ENCODE measurements at regions not wholly inside any gene's neighbourhood (a gene's known extent, or its start where the extent isn't known, plus 50 kb on each side); places are given as distances from the start of the nearest gene placed in this dataset.

DNA sequence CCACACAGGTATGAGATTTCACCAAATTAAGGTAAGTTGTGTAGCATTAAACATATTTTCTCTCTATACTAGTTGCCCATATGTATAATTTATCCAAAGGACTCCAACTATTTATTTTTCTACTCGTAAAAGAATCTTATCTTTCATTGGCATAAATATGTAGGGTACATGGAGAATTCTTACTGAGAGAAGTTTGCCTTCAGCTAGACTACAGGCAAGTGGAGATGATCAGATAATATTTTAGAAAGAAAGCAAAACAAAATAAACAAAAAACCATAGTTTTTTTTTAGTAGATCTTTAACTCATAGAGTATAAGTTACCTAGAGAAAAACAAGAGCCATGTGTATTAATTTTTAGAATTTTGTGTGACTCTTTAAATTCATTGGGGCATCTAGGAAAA is 743.1 kb upstream of the ARRDC3 start:
- Histone ChIP-seq H4K20me1 (ENCODE audit: control insufficient read depth, insufficient read depth, low read depth, low read length) (no peaks in the 10 kb centered on the region), H3K4me3 (ENCODE audit: low read length) (no peak overlapping the region), H3K79me2 (ENCODE audit: control insufficient read depth, low read length) (no peaks in the 10 kb centered on the region), H3K36me3 (ENCODE audit: control insufficient read depth, low read length) (no peaks in the 10 kb centered on the region), H3K27me3 (ENCODE audit: control insufficient read depth, low read length) (no peaks in the 10 kb centered on the region), H3K4me1 (ENCODE audit: control insufficient read depth, low read length) (no peaks in the 10 kb centered on the region), H3K27ac (ENCODE audit: low read depth, low read length) (no peak overlapping the region), H3K9me3 (ENCODE audit: control insufficient read depth, insufficient read depth, low read length) (no peaks in the 10 kb centered on the region), H3F3A (ENCODE audit: control insufficient read depth, insufficient read depth) (no peaks in the 10 kb centered on the region), H3K9me2 (replicated peaks; ENCODE audit: control insufficient read depth, low read length) (no peaks in the 10 kb centered on the region), H3K4me2 (ENCODE audit: low read length) (no peak overlapping the region)
- TF ChIP-seq, protein P1, sequence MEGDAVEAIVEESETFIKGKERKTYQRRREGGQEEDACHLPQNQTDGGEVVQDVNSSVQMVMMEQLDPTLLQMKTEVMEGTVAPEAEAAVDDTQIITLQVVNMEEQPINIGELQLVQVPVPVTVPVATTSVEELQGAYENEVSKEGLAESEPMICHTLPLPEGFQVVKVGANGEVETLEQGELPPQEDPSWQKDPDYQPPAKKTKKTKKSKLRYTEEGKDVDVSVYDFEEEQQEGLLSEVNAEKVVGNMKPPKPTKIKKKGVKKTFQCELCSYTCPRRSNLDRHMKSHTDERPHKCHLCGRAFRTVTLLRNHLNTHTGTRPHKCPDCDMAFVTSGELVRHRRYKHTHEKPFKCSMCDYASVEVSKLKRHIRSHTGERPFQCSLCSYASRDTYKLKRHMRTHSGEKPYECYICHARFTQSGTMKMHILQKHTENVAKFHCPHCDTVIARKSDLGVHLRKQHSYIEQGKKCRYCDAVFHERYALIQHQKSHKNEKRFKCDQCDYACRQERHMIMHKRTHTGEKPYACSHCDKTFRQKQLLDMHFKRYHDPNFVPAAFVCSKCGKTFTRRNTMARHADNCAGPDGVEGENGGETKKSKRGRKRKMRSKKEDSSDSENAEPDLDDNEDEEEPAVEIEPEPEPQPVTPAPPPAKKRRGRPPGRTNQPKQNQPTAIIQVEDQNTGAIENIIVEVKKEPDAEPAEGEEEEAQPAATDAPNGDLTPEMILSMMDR (IDR thresholded peaks at IDR 0.05; ENCODE audit: low read depth, low read length, poor library complexity, severe bottlenecking): no peak
- no peak for TF ChIP-seq EZH2phosphoT487 (IDR thresholded peaks at IDR 0.05; ENCODE audit: borderline replicate concordance, low read length)

DNA sequence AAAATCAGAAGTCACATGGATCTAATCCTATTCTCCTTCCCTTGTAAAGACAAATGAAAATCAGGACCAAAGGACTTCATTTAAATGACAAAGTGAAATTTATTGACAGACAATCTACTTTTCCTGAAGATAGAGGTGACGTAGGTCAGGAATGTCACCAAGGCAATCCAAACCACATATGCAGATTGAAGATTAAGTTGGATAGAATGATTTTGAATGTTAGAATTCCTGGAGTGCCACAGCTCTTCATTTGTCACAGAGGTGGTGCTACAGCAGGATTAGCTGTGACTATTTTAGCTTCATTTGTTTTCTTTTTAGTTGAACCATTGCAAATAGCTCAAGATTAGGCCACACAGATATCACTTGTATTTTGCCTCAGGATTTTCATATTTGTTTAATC is 736.0 kb upstream of the ARRDC3 start:
- no peak for TF ChIP-seq EZH2phosphoT487 (IDR thresholded peaks at IDR 0.05; ENCODE audit: borderline replicate concordance, low read length)
- TF ChIP-seq, protein P1 (IDR thresholded peaks at IDR 0.05; ENCODE audit: low read depth, low read length, poor library complexity, severe bottlenecking): no peak
- H3K4me1 ChIP-seq (ENCODE audit: control insufficient read depth, low read length): no peaks in the 10 kb centered on the region
- H3K36me3 ChIP-seq (ENCODE audit: control insufficient read depth, low read length): no peaks in the 10 kb centered on the region
- no peaks in the 10 kb centered on the region for H4K20me1 ChIP-seq (ENCODE audit: control insufficient read depth, insufficient read depth, low read depth, low read length)
- no peaks in the 10 kb centered on the region for H3K9me2 ChIP-seq (replicated peaks; ENCODE audit: control insufficient read depth, low read length)
- H3F3A ChIP-seq (ENCODE audit: control insufficient read depth, insufficient read depth): no peaks in the 10 kb centered on the region
- H3K27ac ChIP-seq (ENCODE audit: low read depth, low read length): no peak overlapping the region
- H3K27me3 ChIP-seq (ENCODE audit: control insufficient read depth, low read length): no peaks in the 10 kb centered on the region
- H3K9me3 ChIP-seq (ENCODE audit: control insufficient read depth, insufficient read depth, low read length): no peaks in the 10 kb centered on the region
- H3K4me3 ChIP-seq (ENCODE audit: low read length): no peak overlapping the region
- H3K79me2 ChIP-seq (ENCODE audit: control insufficient read depth, low read length): no peaks in the 10 kb centered on the region
- no peak overlapping the region for H3K4me2 ChIP-seq (ENCODE audit: low read length)

GRCh38 chr5:92106808-92107207 is 723.7 kb upstream of the ARRDC3 start:
- no peak overlapping the region for H3K4me3 ChIP-seq (ENCODE audit: low read length)
- no peak overlapping the region for H3K27ac ChIP-seq (ENCODE audit: low read depth, low read length)
- no peaks in the 10 kb centered on the region for H3F3A ChIP-seq (ENCODE audit: control insufficient read depth, insufficient read depth)
- no peaks in the 10 kb centered on the region for H4K20me1 ChIP-seq (ENCODE audit: control insufficient read depth, insufficient read depth, low read depth, low read length)
- TF ChIP-seq, protein P1 (IDR thresholded peaks at IDR 0.05; ENCODE audit: low read depth, low read length, poor library complexity, severe bottlenecking): no peak
- no peak for TF ChIP-seq EZH2phosphoT487 (IDR thresholded peaks at IDR 0.05; ENCODE audit: borderline replicate concordance, low read length)
- H3K79me2 ChIP-seq (ENCODE audit: control insufficient read depth, low read length): no peaks in the 10 kb centered on the region
- no peaks in the 10 kb centered on the region for H3K27me3 ChIP-seq (ENCODE audit: control insufficient read depth, low read length)
- no peaks in the 10 kb centered on the region for H3K9me2 ChIP-seq (replicated peaks; ENCODE audit: control insufficient read depth, low read length)
- no peak overlapping the region for H3K4me2 ChIP-seq (ENCODE audit: low read length)
- no peaks in the 10 kb centered on the region for H3K4me1 ChIP-seq (ENCODE audit: control insufficient read depth, low read length)
- no peaks in the 10 kb centered on the region for H3K36me3 ChIP-seq (ENCODE audit: control insufficient read depth, low read length)
- no peaks in the 10 kb centered on the region for H3K9me3 ChIP-seq (ENCODE audit: control insufficient read depth, insufficient read depth, low read length)

- no peaks in the 10 kb centered on the region for H3K79me2 ChIP-seq (ENCODE audit: control insufficient read depth, low read length)
- TF ChIP-seq EZH2phosphoT487 (IDR thresholded peaks at IDR 0.05; ENCODE audit: borderline replicate concordance, low read length): no peak
- H4K20me1 ChIP-seq (ENCODE audit: control insufficient read depth, insufficient read depth, low read depth, low read length): no peaks in the 10 kb centered on the region
- no peaks in the 10 kb centered on the region for H3K4me1 ChIP-seq (ENCODE audit: control insufficient read depth, low read length)
- no peaks in the 10 kb centered on the region for H3K27me3 ChIP-seq (ENCODE audit: control insufficient read depth, low read length)
- H3K27ac ChIP-seq (ENCODE audit: low read depth, low read length): no peak overlapping the region
- no peak overlapping the region for H3K4me2 ChIP-seq (ENCODE audit: low read length)
- H3K4me3 ChIP-seq (ENCODE audit: low read length): no peak overlapping the region
- no peaks in the 10 kb centered on the region for H3K9me2 ChIP-seq (replicated peaks; ENCODE audit: control insufficient read depth, low read length)
- no peaks in the 10 kb centered on the region for H3K9me3 ChIP-seq (ENCODE audit: control insufficient read depth, insufficient read depth, low read length)
- H3K36me3 ChIP-seq (ENCODE audit: control insufficient read depth, low read length): no peaks in the 10 kb centered on the region
- H3F3A ChIP-seq (ENCODE audit: control insufficient read depth, insufficient read depth): no peaks in the 10 kb centered on the region
Measured at GRCh38 chr5:92104126-92104525, 721.0 kb upstream of the ARRDC3 start.

Data from DOHH2 (cell line).